ENCODE measurements at regions not wholly inside any gene's neighbourhood (a gene's known extent, or its start where the extent isn't known, plus 50 kb on each side); places are given as distances from the start of the nearest gene placed in this dataset.

- H3K27me3 Mint-ChIP-seq, result no peaks in the 10 kb centered on the region
- DNase-seq (no peak), ATAC-seq (no peak)
- H3K4me3 Mint-ChIP-seq, result no peak overlapping the region
- no peaks in the 10 kb centered on the region for H3K9me3 Mint-ChIP-seq
- no peaks in the 10 kb centered on the region for H3K36me3 Mint-ChIP-seq (ENCODE audit: low read depth)
- no peaks in the 10 kb centered on the region for H3K4me1 Mint-ChIP-seq
- no peak overlapping the region for H3K27ac Mint-ChIP-seq
Observed at GRCh38 chr7:52146871-52147634, 830.4 kb upstream of the COBL start.

GRCh38 chr7:52143219-52143618 is 826.6 kb upstream of the COBL start:
- Mint-ChIP-seq H3K4me1 (no peaks in the 10 kb centered on the region), H3K4me3 (no peak overlapping the region), H3K9me3 (peaks cover 13% of the 10 kb centered on the region), H3K36me3 (ENCODE audit: low read depth) (no peaks in the 10 kb centered on the region), H3K27ac (no peak overlapping the region), H3K27me3 (no peaks in the 10 kb centered on the region)
- no peak for ATAC-seq
- DNase-seq, result no peak

- H3K27ac Mint-ChIP-seq, result no peak overlapping the region
- no peaks in the 10 kb centered on the region for H3K27me3 Mint-ChIP-seq
- no peaks in the 10 kb centered on the region for H3K4me1 Mint-ChIP-seq
- H3K4me3 Mint-ChIP-seq, result no peak overlapping the region
- no peak for DNase-seq
- no peaks in the 10 kb centered on the region for H3K36me3 Mint-ChIP-seq (ENCODE audit: low read depth)
- ATAC-seq, result no peak
- peaks cover 17% of the 10 kb centered on the region for H3K9me3 Mint-ChIP-seq
Observed at GRCh38 chr7:52140851-52141250, 824.2 kb upstream of the COBL start.

GRCh38 chr7:52135403-52135802 is 818.8 kb upstream of the COBL start:
- Mint-ChIP-seq H3K27ac (no peak overlapping the region), H3K4me1 (no peaks in the 10 kb centered on the region), H3K27me3 (no peaks in the 10 kb centered on the region), H3K36me3 (ENCODE audit: low read depth) (no peaks in the 10 kb centered on the region), H3K4me3 (no peak overlapping the region), H3K9me3 (peaks cover 13% of the 10 kb centered on the region)
- ATAC-seq (no peak), DNase-seq (no peak)

- no peak overlapping the region for H3K4me3 Mint-ChIP-seq
- no peak for DNase-seq
- H3K36me3 Mint-ChIP-seq (ENCODE audit: low read depth), result no peaks in the 10 kb centered on the region
- ATAC-seq, result no peak
- H3K27me3 Mint-ChIP-seq, result no peaks in the 10 kb centered on the region
- H3K9me3 Mint-ChIP-seq, result peaks cover 15% of the 10 kb centered on the region
- no peaks in the 10 kb centered on the region for H3K4me1 Mint-ChIP-seq
- no peak overlapping the region for H3K27ac Mint-ChIP-seq
Observed at GRCh38 chr7:52129278-52129677, 812.7 kb upstream of the COBL start.

- Mint-ChIP-seq H3K4me1 (no peaks in the 10 kb centered on the region), H3K4me3 (no peak overlapping the region), H3K36me3 (ENCODE audit: low read depth) (no peaks in the 10 kb centered on the region), H3K9me3 (peaks cover 12% of the 10 kb centered on the region), H3K27ac (no peak overlapping the region), H3K27me3 (no peaks in the 10 kb centered on the region)
- DNase-seq (no peak), ATAC-seq (no peak)
Observed at GRCh38 chr7:52120912-52121311, 804.3 kb upstream of the COBL start.

GRCh38 chr7:52119537-52119936 is 802.9 kb upstream of the COBL start:
- Mint-ChIP-seq H3K36me3 (ENCODE audit: low read depth) (no peaks in the 10 kb centered on the region), H3K27me3 (no peaks in the 10 kb centered on the region), H3K9me3 (peaks cover 13% of the 10 kb centered on the region), H3K4me1 (no peaks in the 10 kb centered on the region), H3K27ac (no peak overlapping the region), H3K4me3 (no peak overlapping the region)
- no peak for DNase-seq
- no peak for ATAC-seq

GRCh38 chr7:52114509-52114908 is 797.9 kb upstream of the COBL start:
- no peak overlapping the region for H3K27ac Mint-ChIP-seq
- DNase-seq (no peak), ATAC-seq (no peak)
- no peak overlapping the region for H3K4me3 Mint-ChIP-seq
- H3K27me3 Mint-ChIP-seq, result no peaks in the 10 kb centered on the region
- H3K9me3 Mint-ChIP-seq, result peaks cover 17% of the 10 kb centered on the region
- no peaks in the 10 kb centered on the region for H3K4me1 Mint-ChIP-seq
- H3K36me3 Mint-ChIP-seq (ENCODE audit: low read depth), result no peaks in the 10 kb centered on the region

- ATAC-seq (no peak), DNase-seq (no peak)
- no peaks in the 10 kb centered on the region for H3K36me3 Mint-ChIP-seq (ENCODE audit: low read depth)
- no peaks in the 10 kb centered on the region for H3K27me3 Mint-ChIP-seq
- H3K4me3 Mint-ChIP-seq, result no peak overlapping the region
- H3K27ac Mint-ChIP-seq, result no peak overlapping the region
- H3K4me1 Mint-ChIP-seq, result no peaks in the 10 kb centered on the region
- peaks cover 17% of the 10 kb centered on the region for H3K9me3 Mint-ChIP-seq
Observed at GRCh38 chr7:52114056-52114455, 797.4 kb upstream of the COBL start.

GRCh38 chr7:52107355-52107754 is 790.7 kb upstream of the COBL start:
- Mint-ChIP-seq H3K27me3 (no peaks in the 10 kb centered on the region), H3K4me1 (no peaks in the 10 kb centered on the region), H3K9me3 (peaks cover 17% of the 10 kb centered on the region), H3K36me3 (ENCODE audit: low read depth) (no peaks in the 10 kb centered on the region), H3K4me3 (no peak overlapping the region), H3K27ac (no peak overlapping the region)
- ATAC-seq (no peak), DNase-seq (no peak)

GRCh38 chr7:52095861-52096260 is 779.3 kb upstream of the COBL start:
- DNase-seq, result no peak
- H3K4me1 Mint-ChIP-seq, result no peaks in the 10 kb centered on the region
- no peaks in the 10 kb centered on the region for H3K27me3 Mint-ChIP-seq
- H3K4me3 Mint-ChIP-seq, result no peak overlapping the region
- no peak overlapping the region for H3K27ac Mint-ChIP-seq
- ATAC-seq, result no peak
- H3K36me3 Mint-ChIP-seq (ENCODE audit: low read depth), result no peaks in the 10 kb centered on the region
- peaks cover 12% of the 10 kb centered on the region for H3K9me3 Mint-ChIP-seq

GRCh38 chr7:52091996-52092395 is 775.4 kb upstream of the COBL start:
- Mint-ChIP-seq H3K27me3 (peaks cover 4% of the 10 kb centered on the region), H3K9me3 (peaks cover 8% of the 10 kb centered on the region), H3K4me3 (no peak overlapping the region), H3K36me3 (ENCODE audit: low read depth) (no peaks in the 10 kb centered on the region), H3K27ac (no peak overlapping the region), H3K4me1 (no peaks in the 10 kb centered on the region)
- DNase-seq (no peak), ATAC-seq (no peak)

- Mint-ChIP-seq H3K4me1 (no peaks in the 10 kb centered on the region), H3K27ac (no peak overlapping the region), H3K4me3 (no peak overlapping the region), H3K27me3 (peaks cover 4% of the 10 kb centered on the region), H3K36me3 (ENCODE audit: low read depth) (no peaks in the 10 kb centered on the region), H3K9me3 (peaks cover 8% of the 10 kb centered on the region)
- DNase-seq, result no peak
- no peak for ATAC-seq
Observed at GRCh38 chr7:52091101-52091500, 774.5 kb upstream of the COBL start.

GRCh38 chr7:52088008-52088901 is 771.6 kb upstream of the COBL start:
- H3K4me3 Mint-ChIP-seq, result no peak overlapping the region

GRCh38 chr7:52085610-52086009 is 769.0 kb upstream of the COBL start:
- no peak for DNase-seq
- no peaks in the 10 kb centered on the region for H3K4me1 Mint-ChIP-seq
- H3K36me3 Mint-ChIP-seq (ENCODE audit: low read depth), result no peaks in the 10 kb centered on the region
- no peak overlapping the region for H3K4me3 Mint-ChIP-seq
- ATAC-seq, result no peak
- no peak overlapping the region for H3K27ac Mint-ChIP-seq
- H3K9me3 Mint-ChIP-seq, result peaks cover 7% of the 10 kb centered on the region
- H3K27me3 Mint-ChIP-seq, result peaks cover 4% of the 10 kb centered on the region

More at GRCh38 chr7:52088008-52088901, 771.6 kb upstream of the COBL start:
- Mint-ChIP-seq H3K27ac (no peak overlapping the region), H3K4me1 (no peaks in the 10 kb centered on the region), H3K27me3 (peaks cover 4% of the 10 kb centered on the region), H3K9me3 (peaks cover 3% of the 10 kb centered on the region), H3K36me3 (ENCODE audit: low read depth) (no peaks in the 10 kb centered on the region)
- ATAC-seq, result no peak
- DNase-seq, result no peak
